Liver (tissue), 8 donors: ENCODE measurements at regions not wholly inside any gene's neighbourhood (a gene's known extent, or its start where the extent isn't known, plus 50 kb on each side); places are given as distances from the start of the nearest gene placed in this dataset.

ENCODE experiments used
- DNase-seq: peaks from one replicate; pipeline ENCODE4 v3.0.0-alpha.2; 2017; ENCODE audit warnings: low spot score
- H3K27ac ChIP-seq, 2 donors: one replicate each; pipeline ENCODE4 v1.7.0; 2013; ENCODE audit warnings: inconsistent platforms in 2 of 2, low read length in 2 of 2, control low read depth in 1 of 2, low read depth in 1 of 2, mild to moderate bottlenecking in 1 of 2
- H3K27me3 ChIP-seq, 4 donors: one replicate each; pipeline versions ENCODE4 v1.6.1 to v1.7.0; 2013; ENCODE audit warnings: low read length in 3 of 4, inconsistent platforms in 1 of 4, mild to moderate bottlenecking in 1 of 4, moderate library complexity in 1 of 4; ENCODE audit not compliant: control insufficient read depth in 4 of 4, insufficient read depth in 4 of 4
- H3K36me3 ChIP-seq, 4 donors: one replicate each; pipeline versions ENCODE4 v1.6.1 to v1.7.0; 2013; ENCODE audit warnings: low read length in 3 of 4, mild to moderate bottlenecking in 3 of 4, low read depth in 1 of 4, moderate library complexity in 1 of 4; ENCODE audit not compliant: control insufficient read depth in 4 of 4, insufficient read depth in 3 of 4
- H3K4me1 ChIP-seq, 4 donors: one replicate each; pipeline versions ENCODE4 v1.6.1 to v1.7.0; 2013; ENCODE audit warnings: low read length in 3 of 4, mild to moderate bottlenecking in 3 of 4, moderate library complexity in 1 of 4; ENCODE audit not compliant: control insufficient read depth in 4 of 4, insufficient read depth in 4 of 4
- H3K4me3 ChIP-seq, 3 donors: one replicate each; pipeline versions ENCODE4 v1.6.1 to v1.7.0; 2013; ENCODE audit warnings: low read length in 3 of 3, control low read depth in 1 of 3, low read depth in 1 of 3, mild to moderate bottlenecking in 1 of 3
- H3K9ac ChIP-seq, 2 donors: one replicate each; pipeline ENCODE4 v1.7.0; 2013; ENCODE audit warnings: low read length in 2 of 2, mild to moderate bottlenecking in 2 of 2, moderate library complexity in 2 of 2, control low read depth in 1 of 2, low read depth in 1 of 2
- H3K9me3 ChIP-seq, 4 donors: one replicate each; pipeline versions ENCODE4 v1.6.1 to v1.7.0; 2013; ENCODE audit warnings: low read length in 3 of 4; ENCODE audit not compliant: control insufficient read depth in 4 of 4
- FOXA1 ChIP-seq: IDR thresholded peaks from 2 replicates; pipeline ENCODE4 v1.6.1; 2016; ENCODE audit warnings: antibody characterized with exemption
- GABPA ChIP-seq, 2 donors: IDR thresholded peaks in 1 of 2; conservative IDR thresholded peaks in 1 of 2; 2 replicates each; pipeline ENCODE4 v1.6.1; 2016; ENCODE audit warnings: antibody characterized with exemption in 2 of 2, mild to moderate bottlenecking in 1 of 2, moderate library complexity in 1 of 2
- HNF4A ChIP-seq, 2 donors: conservative IDR thresholded peaks; 2 replicates each; pipeline ENCODE4 v1.6.1; 2016; ENCODE audit warnings: antibody characterized with exemption in 2 of 2, mild to moderate bottlenecking in 2 of 2
- HNF4G ChIP-seq: IDR thresholded peaks from 2 replicates; pipeline ENCODE4 v1.6.1; 2016; ENCODE audit warnings: antibody characterized with exemption
- NR2F2 ChIP-seq: IDR thresholded peaks from 2 replicates; pipeline ENCODE4 v1.6.1; 2016; ENCODE audit warnings: antibody characterized with exemption
- SP1 ChIP-seq: IDR thresholded peaks from 2 replicates; pipeline ENCODE4 v1.6.1; 2018; ENCODE audit warnings: antibody characterized with exemption, mild to moderate bottlenecking
- TAF1 ChIP-seq: conservative IDR thresholded peaks from 2 replicates; pipeline ENCODE4 v1.6.1; 2016; ENCODE audit warnings: antibody characterized with exemption, mild to moderate bottlenecking
- WGBS: extraction: QIAGEN DNeasy Blood & Tissue Kit; methylation state at CpG from one replicate; pipeline ENCODE4 v1.1.7; 2013; 5-methylcytosine and 5-hydroxymethylcytosine counted together
- TF ChIP-seq, protein P1 (sequence below): fragments of 150-350 bp; IDR thresholded peaks from 2 replicates; pipeline ENCODE4 v1.5.1; 2017; ENCODE audit warnings: improper control_type of control experiment, low read depth, low read length; ENCODE audit not compliant: missing input control
- TF ChIP-seq, protein P2 (sequence below): IDR thresholded peaks from 2 replicates; pipeline ENCODE4 v1.6.1; 2016; ENCODE audit warnings: antibody characterized with exemption
- TF ChIP-seq, protein P3 (sequence below): IDR thresholded peaks from 2 replicates; pipeline ENCODE4 v1.6.1; 2016; ENCODE audit warnings: antibody characterized with exemption
- TF ChIP-seq, protein P4 (sequence below): IDR thresholded peaks from 2 replicates; pipeline ENCODE4 v1.6.1; 2016; ENCODE audit warnings: antibody characterized with exemption, mild to moderate bottlenecking
- donor health status: healthy.
- donor health status: healthy.
- donor health status: healthy.
- donor health status: healthy.
- donor health status: healthy.

DNA sequence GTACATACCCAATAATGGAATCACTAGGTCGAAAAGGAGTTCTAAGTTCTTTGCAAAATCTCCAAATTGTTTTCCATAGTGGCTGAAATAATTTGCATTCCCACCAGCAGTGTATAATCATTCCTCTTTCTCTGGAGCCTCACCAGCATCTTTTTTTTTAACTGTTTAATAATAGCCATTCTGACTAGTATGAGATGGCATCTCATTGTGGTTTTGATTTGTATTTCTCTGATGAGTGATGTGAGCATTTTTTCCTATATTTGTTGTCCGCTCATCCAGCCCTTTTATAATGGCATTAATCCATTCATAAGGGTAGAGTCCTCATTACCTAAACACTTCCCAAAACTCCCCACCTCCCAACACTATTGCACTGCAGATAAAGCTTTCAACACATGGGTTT, 278.3 kb downstream of the SEC23A start:
- Histone ChIP-seq H3K4me3 (no peak overlapping the region), H3K9ac (no peak overlapping the region), H3K9me3 (no peaks in the 10 kb centered on the region), H3K4me1 (no peaks in the 10 kb centered on the region), H3K27ac (no peak overlapping the region), H3K36me3 (no peaks in the 10 kb centered on the region), H3K27me3 (no peaks in the 10 kb centered on the region)
- no peak for DNase-seq
- 73% methylated on average over 2 of the region's 2 CpGs for WGBS
- no peak for TF ChIP-seq TAF1
- no peak for TF ChIP-seq FOXA1
- TF ChIP-seq GABPA (IDR thresholded peaks at IDR 0.05 in 1 of 2, conservative IDR thresholded peaks at IDR 0.05 in 1 of 2) = no peak
- TF ChIP-seq NR2F2 = no peak
- TF ChIP-seq, protein P1, sequence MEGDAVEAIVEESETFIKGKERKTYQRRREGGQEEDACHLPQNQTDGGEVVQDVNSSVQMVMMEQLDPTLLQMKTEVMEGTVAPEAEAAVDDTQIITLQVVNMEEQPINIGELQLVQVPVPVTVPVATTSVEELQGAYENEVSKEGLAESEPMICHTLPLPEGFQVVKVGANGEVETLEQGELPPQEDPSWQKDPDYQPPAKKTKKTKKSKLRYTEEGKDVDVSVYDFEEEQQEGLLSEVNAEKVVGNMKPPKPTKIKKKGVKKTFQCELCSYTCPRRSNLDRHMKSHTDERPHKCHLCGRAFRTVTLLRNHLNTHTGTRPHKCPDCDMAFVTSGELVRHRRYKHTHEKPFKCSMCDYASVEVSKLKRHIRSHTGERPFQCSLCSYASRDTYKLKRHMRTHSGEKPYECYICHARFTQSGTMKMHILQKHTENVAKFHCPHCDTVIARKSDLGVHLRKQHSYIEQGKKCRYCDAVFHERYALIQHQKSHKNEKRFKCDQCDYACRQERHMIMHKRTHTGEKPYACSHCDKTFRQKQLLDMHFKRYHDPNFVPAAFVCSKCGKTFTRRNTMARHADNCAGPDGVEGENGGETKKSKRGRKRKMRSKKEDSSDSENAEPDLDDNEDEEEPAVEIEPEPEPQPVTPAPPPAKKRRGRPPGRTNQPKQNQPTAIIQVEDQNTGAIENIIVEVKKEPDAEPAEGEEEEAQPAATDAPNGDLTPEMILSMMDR = no peak
- TF ChIP-seq HNF4G = no peak
- no peak for TF ChIP-seq HNF4A (conservative IDR thresholded peaks at IDR 0.05)

DNA sequence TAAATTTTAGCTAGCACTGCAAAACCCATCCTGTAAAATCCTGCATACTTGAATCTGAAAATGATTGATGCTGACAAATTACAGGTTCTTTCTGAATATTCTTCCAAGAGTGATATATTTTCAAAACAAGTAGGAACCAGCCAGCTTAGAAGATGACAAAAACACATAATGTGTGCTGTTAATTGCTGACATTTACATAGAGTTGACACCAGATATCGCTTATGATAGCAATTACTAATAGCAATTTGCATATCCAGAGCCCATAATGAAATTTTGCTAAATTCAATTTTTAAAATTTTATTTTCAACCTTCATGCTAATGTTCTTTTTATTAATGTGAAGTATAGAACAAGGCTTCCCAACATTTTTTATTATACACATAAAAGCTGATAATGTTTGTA, 284.5 kb downstream of the SEC23A start:
- Histone ChIP-seq H3K36me3 (no peaks in the 10 kb centered on the region), H3K9me3 (no peaks in the 10 kb centered on the region), H3K9ac (no peak overlapping the region), H3K4me1 (no peaks in the 10 kb centered on the region), H3K27ac (no peak overlapping the region), H3K27me3 (no peaks in the 10 kb centered on the region), H3K4me3 (no peak overlapping the region)
- WGBS = 73% methylated on average over 1 of the region's 1 CpG
- DNase-seq = no peak
- TF ChIP-seq, protein P2, sequence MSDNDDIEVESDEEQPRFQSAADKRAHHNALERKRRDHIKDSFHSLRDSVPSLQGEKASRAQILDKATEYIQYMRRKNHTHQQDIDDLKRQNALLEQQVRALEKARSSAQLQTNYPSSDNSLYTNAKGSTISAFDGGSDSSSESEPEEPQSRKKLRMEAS = no peak
- TF ChIP-seq SP1 (no peak), FOXA1 (no peak), GABPA (IDR thresholded peaks at IDR 0.05 in 1 of 2, conservative IDR thresholded peaks at IDR 0.05 in 1 of 2) (no peak)
- TF ChIP-seq, protein P3, sequence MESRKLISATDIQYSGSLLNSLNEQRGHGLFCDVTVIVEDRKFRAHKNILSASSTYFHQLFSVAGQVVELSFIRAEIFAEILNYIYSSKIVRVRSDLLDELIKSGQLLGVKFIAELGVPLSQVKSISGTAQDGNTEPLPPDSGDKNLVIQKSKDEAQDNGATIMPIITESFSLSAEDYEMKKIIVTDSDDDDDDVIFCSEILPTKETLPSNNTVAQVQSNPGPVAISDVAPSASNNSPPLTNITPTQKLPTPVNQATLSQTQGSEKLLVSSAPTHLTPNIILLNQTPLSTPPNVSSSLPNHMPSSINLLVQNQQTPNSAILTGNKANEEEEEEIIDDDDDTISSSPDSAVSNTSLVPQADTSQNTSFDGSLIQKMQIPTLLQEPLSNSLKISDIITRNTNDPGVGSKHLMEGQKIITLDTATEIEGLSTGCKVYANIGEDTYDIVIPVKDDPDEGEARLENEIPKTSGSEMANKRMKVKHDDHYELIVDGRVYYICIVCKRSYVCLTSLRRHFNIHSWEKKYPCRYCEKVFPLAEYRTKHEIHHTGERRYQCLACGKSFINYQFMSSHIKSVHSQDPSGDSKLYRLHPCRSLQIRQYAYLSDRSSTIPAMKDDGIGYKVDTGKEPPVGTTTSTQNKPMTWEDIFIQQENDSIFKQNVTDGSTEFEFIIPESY = no peak
- TF ChIP-seq, protein P4, sequence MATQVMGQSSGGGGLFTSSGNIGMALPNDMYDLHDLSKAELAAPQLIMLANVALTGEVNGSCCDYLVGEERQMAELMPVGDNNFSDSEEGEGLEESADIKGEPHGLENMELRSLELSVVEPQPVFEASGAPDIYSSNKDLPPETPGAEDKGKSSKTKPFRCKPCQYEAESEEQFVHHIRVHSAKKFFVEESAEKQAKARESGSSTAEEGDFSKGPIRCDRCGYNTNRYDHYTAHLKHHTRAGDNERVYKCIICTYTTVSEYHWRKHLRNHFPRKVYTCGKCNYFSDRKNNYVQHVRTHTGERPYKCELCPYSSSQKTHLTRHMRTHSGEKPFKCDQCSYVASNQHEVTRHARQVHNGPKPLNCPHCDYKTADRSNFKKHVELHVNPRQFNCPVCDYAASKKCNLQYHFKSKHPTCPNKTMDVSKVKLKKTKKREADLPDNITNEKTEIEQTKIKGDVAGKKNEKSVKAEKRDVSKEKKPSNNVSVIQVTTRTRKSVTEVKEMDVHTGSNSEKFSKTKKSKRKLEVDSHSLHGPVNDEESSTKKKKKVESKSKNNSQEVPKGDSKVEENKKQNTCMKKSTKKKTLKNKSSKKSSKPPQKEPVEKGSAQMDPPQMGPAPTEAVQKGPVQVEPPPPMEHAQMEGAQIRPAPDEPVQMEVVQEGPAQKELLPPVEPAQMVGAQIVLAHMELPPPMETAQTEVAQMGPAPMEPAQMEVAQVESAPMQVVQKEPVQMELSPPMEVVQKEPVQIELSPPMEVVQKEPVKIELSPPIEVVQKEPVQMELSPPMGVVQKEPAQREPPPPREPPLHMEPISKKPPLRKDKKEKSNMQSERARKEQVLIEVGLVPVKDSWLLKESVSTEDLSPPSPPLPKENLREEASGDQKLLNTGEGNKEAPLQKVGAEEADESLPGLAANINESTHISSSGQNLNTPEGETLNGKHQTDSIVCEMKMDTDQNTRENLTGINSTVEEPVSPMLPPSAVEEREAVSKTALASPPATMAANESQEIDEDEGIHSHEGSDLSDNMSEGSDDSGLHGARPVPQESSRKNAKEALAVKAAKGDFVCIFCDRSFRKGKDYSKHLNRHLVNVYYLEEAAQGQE = no peak
